ENCODE measurements at regions not wholly inside any gene's neighbourhood (a gene's known extent, or its start where the extent isn't known, plus 50 kb on each side); places are given as distances from the start of the nearest gene placed in this dataset.

- no peaks in the 10 kb centered on the region for H4K20me1 ChIP-seq (ENCODE audit: insufficient read depth)
- TF ChIP-seq CTCF (conservative IDR thresholded peaks at IDR 0.05; ENCODE audit: low read depth, low read length): no peak
- no peak overlapping the region for H3K4me2 ChIP-seq
- H2AFZ ChIP-seq (ENCODE audit: low read depth): no peak overlapping the region
- no peaks in the 10 kb centered on the region for H3K79me2 ChIP-seq (ENCODE audit: insufficient read depth, low read depth)
- no peak overlapping the region for H3K4me3 ChIP-seq (IDR thresholded peaks at IDR 0.05; ENCODE audit: insufficient read depth, low read depth, low read length)
- H3K27ac ChIP-seq: no peak overlapping the region
- no peaks in the 10 kb centered on the region for H3K36me3 ChIP-seq (ENCODE audit: insufficient read depth)
- no peaks in the 10 kb centered on the region for H3K4me1 ChIP-seq (ENCODE audit: low read depth, poor library complexity, severe bottlenecking)
- H3K9ac ChIP-seq: no peak overlapping the region
- no peaks in the 10 kb centered on the region for H3K27me3 ChIP-seq (ENCODE audit: insufficient read depth, low read depth)
Observed at GRCh38 chr3:176780766-176781165, 416.5 kb downstream of the TBL1XR1 start.

DNA sequence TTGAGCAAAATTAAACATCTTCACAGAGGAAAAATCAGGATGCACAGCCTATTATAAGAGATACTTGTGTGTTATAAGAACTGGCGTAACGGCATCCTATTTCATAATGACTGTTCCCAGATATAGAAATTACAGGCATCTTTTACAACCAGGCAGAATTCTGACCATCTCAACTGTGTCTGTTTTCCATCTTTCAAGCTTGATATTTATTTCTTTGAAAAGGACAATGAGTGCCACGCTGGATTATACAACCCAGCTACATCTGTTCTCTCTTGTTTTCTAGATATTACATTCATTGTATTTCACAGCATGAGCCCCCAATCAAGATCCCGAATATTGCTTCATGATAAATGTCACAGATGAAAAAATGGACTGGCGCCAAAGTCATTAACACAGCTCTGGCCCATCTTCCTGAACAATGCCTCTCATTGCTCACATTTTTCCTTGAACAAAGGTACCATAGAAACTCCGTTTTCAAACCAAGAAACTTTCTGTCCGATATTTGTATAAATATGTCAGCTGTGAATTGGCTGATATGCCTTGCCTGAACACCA lies 420.6 kb downstream of the TBL1XR1 start:
- no peak overlapping the region for H3K27ac ChIP-seq
- no peaks in the 10 kb centered on the region for H3K27me3 ChIP-seq (ENCODE audit: insufficient read depth, low read depth)
- H3K4me3 ChIP-seq (IDR thresholded peaks at IDR 0.05; ENCODE audit: insufficient read depth, low read depth, low read length): no peak overlapping the region
- no peaks in the 10 kb centered on the region for H3K79me2 ChIP-seq (ENCODE audit: insufficient read depth, low read depth)
- H3K4me1 ChIP-seq (ENCODE audit: low read depth, poor library complexity, severe bottlenecking): no peaks in the 10 kb centered on the region
- no peak overlapping the region for H3K4me2 ChIP-seq
- no peaks in the 10 kb centered on the region for H3K36me3 ChIP-seq (ENCODE audit: insufficient read depth)
- H3K9ac ChIP-seq: no peak overlapping the region
- H2AFZ ChIP-seq (ENCODE audit: low read depth): no peak overlapping the region
- no peak for TF ChIP-seq CTCF (conservative IDR thresholded peaks at IDR 0.05; ENCODE audit: low read depth, low read length)
- H4K20me1 ChIP-seq (ENCODE audit: insufficient read depth): no peaks in the 10 kb centered on the region

GRCh38 chr3:176769547-176770190 lies 427.6 kb downstream of the TBL1XR1 start:
- H2AFZ ChIP-seq (ENCODE audit: low read depth): no peak overlapping the region
- TF ChIP-seq CTCF (conservative IDR thresholded peaks at IDR 0.05; ENCODE audit: low read depth, low read length): no peak
- H3K9ac ChIP-seq: no peak overlapping the region
- no peaks in the 10 kb centered on the region for H4K20me1 ChIP-seq (ENCODE audit: insufficient read depth)
- no peaks in the 10 kb centered on the region for H3K4me1 ChIP-seq (ENCODE audit: low read depth, poor library complexity, severe bottlenecking)
- H3K4me3 ChIP-seq (IDR thresholded peaks at IDR 0.05; ENCODE audit: insufficient read depth, low read depth, low read length): no peak overlapping the region
- H3K27me3 ChIP-seq (ENCODE audit: insufficient read depth, low read depth): no peaks in the 10 kb centered on the region
- no peaks in the 10 kb centered on the region for H3K36me3 ChIP-seq (ENCODE audit: insufficient read depth)
- H3K4me2 ChIP-seq: no peak overlapping the region
- H3K79me2 ChIP-seq (ENCODE audit: insufficient read depth, low read depth): no peaks in the 10 kb centered on the region
- no peak overlapping the region for H3K27ac ChIP-seq

- no peaks in the 10 kb centered on the region for H3K4me1 ChIP-seq (ENCODE audit: low read depth, poor library complexity, severe bottlenecking)
- H3K4me2 ChIP-seq: no peak overlapping the region
- no peak overlapping the region for H3K4me3 ChIP-seq (IDR thresholded peaks at IDR 0.05; ENCODE audit: insufficient read depth, low read depth, low read length)
- H3K27ac ChIP-seq: no peak overlapping the region
- TF ChIP-seq CTCF (conservative IDR thresholded peaks at IDR 0.05; ENCODE audit: low read depth, low read length): no peak
- no peak overlapping the region for H3K9ac ChIP-seq
- no peak overlapping the region for H2AFZ ChIP-seq (ENCODE audit: low read depth)
- H3K36me3 ChIP-seq (ENCODE audit: insufficient read depth): no peaks in the 10 kb centered on the region
- H3K79me2 ChIP-seq (ENCODE audit: insufficient read depth, low read depth): no peaks in the 10 kb centered on the region
- H3K27me3 ChIP-seq (ENCODE audit: insufficient read depth, low read depth): no peaks in the 10 kb centered on the region
- no peaks in the 10 kb centered on the region for H4K20me1 ChIP-seq (ENCODE audit: insufficient read depth)
Observed at GRCh38 chr3:176767385-176767784, 429.9 kb downstream of the TBL1XR1 start.

All from KMS-11 (cell line).